Fibroblast of skin of back (primary cell): ENCODE measurements at regions not wholly inside any gene's neighbourhood (a gene's known extent, or its start where the extent isn't known, plus 50 kb on each side); places are given as distances from the start of the nearest gene placed in this dataset.
"Not testable (repeated sequence)": the region's sequence is repeated elsewhere in the genome, so short reads cannot be mapped to it uniquely, and the experiment has no call there.

Experiments
- DNase-seq: peaks from one replicate; pipeline ENCODE4 v3.0.0-alpha.2; 2013

- no peak for DNase-seq
Measured at GRCh38 chr6:16902502-16902901, 141.2 kb upstream of the ATXN1 start.

GRCh38 chr6:16901782-16902181, 140.5 kb upstream of the ATXN1 start:
- DNase-seq = peak; percentile 37

GRCh38 chr6:16901306-16901705, 140.0 kb upstream of the ATXN1 start:
- DNase-seq = no peak

DNA sequence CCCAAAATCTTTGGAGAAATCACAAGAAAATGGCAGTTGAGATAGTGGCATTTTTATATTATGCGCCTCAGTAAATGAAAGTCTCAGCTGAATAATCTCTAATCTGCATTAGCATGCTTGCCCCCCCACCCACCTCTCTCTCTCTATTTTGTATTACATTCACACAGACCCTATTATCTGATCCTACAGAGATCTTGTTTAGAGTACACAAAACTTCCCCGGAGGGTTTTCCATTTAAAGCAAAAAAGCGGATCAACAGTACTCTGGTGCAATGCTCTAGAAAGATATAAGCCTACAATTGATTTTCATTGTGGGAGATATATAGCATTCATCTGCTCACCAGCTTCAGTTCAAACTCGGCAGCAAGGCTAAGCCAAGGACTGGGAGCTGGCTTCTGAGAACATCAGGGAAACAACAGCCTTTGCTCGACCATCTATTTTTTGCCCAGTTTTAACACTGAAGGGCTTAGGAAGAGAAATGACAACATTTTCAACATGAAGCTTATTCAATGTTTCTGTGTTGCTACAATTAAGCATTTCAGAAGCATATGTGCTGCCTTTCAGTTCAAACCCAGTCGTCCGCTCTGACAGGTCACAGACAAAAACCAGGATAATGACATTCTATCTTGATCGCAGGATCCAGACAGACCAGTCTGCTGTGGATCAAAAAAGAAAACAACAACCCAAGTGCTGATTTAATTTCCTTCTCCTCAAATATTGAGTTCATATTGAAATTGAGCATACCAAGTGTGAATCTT, 137.6 kb upstream of the ATXN1 start:
- DNase-seq = no peak

DNA sequence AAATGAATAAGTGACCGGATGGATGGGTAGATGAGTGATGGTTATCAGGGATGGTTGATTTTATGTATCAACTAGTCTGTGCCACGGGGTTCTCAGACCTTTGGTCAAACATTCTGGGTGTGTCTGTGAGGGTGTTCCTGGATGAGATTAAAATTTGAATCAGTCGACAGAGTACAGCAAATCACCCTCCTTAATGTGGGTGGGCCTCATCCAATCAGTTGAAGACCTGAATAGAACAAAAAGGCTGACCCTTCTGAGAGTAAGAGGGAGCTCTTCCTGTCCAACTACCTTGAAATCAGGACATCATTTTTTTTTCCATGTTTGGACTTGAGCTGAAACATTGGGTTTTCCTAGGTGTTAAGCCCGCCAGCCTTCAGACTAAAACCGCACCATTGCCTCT, 136.4 kb upstream of the ATXN1 start:
- no peak for DNase-seq

DNA sequence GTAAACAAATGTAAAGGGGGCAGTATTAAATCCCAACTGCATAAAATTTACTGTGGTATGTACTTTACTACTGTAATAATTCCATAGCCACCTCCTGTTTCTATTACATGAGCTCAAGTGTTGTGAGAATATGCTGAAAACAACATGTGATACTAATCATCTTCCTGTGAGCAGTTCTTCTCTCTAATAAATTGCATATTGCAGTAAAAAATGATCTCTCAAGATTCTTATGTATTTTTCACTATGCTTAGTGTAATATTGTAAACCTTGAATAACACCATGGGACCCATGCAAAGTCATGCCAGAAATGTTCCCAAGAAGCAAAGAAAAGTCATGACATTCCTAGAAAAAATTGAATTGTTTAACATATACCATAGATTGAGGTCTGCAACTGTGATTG, 133.0 kb upstream of the ATXN1 start:
- no peak for DNase-seq

DNA sequence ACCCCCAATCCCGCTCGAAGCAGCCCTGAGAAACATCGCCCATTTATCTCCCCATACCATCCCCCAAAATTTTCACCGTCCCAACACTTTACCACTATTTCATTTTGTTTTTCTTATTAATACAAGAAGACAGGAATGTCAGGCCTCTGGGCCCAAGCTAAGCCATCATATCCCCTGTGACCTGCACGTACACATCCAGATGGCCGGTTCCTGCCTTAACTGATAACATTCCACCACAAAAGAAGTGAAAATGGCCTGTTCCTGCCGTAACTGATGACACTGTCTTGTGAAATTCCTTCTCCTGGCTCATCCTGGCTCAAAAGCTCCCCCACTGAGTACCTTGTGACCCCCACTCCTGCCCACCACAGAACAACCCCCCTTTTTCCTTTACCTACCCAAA, 129.8 kb upstream of the ATXN1 start:
- not testable (repeated sequence) for DNase-seq

DNA sequence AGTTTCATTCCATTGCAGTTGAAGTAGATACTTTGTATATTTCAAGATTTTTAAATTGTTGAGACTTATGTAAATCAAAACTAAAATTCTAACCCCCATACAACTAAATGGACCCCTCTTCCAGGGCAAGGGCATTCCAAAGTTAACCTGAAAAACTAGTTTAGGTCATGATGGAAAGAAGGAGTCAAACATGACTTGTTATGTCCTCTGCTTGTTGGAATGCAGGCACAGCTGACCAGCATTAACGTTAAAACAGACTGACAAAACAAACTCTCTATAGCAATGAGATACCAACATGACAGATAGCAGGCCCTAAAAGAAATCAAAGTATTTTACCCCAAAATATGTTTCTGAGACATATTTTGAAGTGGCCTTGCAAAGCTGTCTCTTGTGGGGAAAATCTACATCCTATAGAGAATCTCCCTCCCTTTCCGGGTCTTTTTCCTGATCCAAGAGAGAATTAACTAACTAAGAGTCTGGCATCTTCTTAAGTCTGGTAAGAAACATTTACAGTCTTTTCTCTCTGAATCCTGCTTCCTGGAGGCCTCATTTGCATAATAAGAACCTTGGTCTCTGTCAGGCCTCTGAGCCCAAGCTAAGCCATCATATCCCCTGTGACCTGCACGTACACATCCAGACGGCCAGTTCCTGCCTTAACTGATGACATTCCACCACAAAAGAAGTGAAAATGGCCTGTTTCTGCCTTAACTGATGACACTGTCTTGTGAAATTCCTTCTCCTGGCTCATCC, 124.3 kb upstream of the ATXN1 start:
- DNase-seq = no peak

DNA sequence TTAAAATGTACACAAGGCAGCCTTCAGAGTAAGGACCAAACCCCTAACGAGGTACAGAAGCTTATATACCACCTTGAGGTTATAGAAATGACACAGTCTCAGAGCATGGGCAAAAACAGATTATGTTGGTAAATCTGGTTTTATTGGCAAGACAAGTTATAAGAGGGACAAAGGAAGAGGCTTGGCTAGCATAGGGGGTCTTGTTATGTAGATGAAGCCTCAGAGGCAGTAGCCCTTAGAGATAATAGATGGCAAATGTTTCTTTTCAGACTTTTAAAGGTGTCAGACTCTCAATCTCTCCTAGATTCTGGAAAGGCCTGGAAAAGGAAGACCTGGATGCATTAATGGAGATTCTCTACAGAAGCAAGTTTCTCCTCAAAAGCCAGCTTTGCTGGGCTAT, 123.3 kb upstream of the ATXN1 start:
- DNase-seq = no peak

DNA sequence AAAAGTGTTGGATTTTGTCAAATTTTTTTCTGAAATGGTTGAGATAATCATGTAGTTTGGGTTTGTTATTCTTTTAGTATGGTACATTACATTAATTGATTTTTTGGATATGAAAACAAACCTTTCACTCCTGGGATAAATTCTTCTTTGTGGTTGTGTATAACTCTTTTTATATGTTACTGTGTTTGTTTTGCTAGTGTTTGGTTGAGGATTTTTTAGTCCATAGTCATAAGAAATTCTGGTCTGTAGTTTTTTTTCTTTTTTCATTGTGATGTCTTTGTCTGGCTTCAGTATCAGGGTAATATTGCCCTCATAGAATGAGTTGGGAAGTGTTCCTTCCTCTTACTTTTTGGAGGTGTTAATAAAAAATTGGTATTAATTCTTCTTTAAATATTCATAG, 122.2 kb upstream of the ATXN1 start:
- peak; percentile 17 for DNase-seq

- DNase-seq = no peak
Measured at GRCh38 chr6:16882230-16882629, 121.0 kb upstream of the ATXN1 start.

- DNase-seq = not testable (repeated sequence)
Measured at GRCh38 chr6:16876852-16877251, 115.6 kb upstream of the ATXN1 start.

- no peak for DNase-seq
Measured at GRCh38 chr6:16876201-16876600, 114.9 kb upstream of the ATXN1 start.

DNA sequence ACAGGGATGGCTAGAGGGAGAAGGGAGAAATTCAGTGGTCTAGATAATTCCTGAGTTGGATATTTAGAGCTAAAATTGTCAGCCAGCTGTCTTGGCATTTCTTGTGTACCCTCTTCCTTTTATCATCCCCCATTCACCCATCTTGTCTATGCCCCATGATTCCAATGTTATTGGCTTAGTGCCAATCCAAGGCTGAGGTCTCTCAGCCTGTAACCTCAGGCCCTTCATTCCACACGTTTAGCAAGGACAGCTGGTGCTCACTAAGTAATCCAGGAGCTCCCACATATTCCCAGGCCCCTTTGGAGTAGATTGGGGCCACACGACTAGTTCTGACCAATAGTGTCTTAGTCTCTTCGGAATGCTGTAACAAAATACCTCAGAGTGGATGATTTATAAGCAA, 112.4 kb upstream of the ATXN1 start:
- DNase-seq = no peak

DNA sequence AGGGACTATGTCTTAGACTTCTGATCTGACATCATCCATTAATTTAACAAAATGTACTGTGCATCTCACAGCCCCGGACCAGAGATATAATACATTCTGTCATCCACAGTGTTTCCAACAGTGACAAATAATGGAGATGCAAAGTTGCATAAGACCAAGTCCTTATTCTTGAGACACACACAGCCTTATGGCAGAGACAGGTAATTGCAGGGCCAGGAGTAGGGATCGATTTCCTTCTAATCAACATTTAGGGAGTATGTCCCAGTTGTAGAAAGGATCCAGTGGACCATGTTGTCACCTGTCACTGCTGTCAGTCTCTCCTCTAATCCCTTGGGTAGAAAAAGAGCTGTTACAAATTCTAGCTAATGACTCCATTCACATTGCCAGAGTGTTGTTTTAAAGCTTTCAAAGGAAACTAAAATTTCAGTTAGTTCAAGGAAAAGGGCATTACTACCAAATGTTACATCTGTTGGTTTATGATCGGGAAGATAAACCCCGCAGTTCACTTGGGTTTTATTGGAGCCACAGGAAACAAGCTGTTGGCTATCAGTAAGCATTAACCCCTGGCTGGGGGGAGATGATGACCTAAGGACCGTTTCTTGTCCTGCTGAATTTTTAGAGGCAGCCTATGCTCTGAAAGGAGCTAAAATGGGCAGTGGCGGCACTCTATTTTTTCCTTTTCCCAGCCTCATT, 111.4 kb upstream of the ATXN1 start:
- no peak for DNase-seq

DNA sequence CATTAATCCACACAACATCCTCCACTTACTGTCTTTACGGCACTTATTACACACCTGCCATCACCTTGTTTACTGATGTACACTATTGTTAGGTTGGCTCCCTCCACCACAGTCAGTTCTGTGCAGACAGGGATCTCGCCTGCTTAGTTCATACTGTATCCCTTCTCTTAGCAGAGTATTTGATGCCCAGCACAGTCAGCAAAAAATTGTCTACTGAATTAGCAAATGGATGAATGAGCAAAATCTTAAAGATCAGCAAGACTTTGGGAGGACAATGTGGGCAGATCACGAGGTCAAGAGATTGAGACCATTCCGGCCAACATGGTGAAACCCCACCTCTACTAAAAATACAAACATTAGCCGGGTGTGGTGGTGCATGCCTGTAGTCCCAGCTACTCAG, 109.8 kb upstream of the ATXN1 start:
- DNase-seq = no peak

- no peak for DNase-seq
Measured at GRCh38 chr6:16868968-16869367, 107.7 kb upstream of the ATXN1 start.

- DNase-seq = no peak
Measured at GRCh38 chr6:16857969-16858592, 96.8 kb upstream of the ATXN1 start.

GRCh38 chr6:16855460-16855859, 94.2 kb upstream of the ATXN1 start:
- DNase-seq = no peak

DNA sequence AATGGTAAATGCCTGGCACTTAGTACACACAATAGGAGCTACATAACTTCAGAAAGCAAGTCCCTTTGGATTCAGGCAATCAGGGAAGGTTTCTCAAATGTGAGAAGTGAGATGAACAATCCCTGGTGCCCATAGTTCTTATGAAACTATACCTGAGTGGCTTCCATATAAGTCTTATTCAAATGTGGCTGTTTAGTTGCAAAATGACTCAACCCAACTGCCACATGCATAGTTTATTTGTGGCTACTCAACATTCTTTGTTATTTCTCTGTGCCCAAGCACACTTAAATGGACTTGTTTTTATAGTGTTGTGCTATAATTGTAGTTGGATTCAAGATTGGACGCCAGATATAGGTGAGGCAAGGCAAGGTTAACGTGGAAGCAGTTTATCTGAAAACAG, 93.7 kb upstream of the ATXN1 start:
- no peak for DNase-seq

DNA sequence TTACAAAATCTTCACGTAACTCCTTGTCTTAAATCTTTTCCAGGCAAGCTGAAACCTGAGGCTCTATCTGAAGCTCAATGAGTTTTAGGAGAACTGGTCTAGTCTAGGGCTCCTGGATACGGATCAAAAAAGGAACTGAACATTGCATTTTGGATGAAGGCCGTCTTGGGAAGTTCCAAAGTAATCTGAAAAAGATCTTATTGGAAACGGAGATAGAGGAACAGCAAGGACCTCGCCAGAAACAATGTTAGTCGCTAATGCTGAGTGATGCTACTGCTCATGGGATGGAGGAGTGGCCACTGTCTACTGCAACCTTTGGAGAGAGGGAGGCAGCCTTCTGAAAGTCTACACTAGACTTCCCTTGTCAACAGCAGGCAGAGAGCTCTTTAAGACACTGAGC, 91.4 kb upstream of the ATXN1 start:
- no peak for DNase-seq

GRCh38 chr6:16851758-16852157, 90.5 kb upstream of the ATXN1 start:
- DNase-seq = no peak

DNA sequence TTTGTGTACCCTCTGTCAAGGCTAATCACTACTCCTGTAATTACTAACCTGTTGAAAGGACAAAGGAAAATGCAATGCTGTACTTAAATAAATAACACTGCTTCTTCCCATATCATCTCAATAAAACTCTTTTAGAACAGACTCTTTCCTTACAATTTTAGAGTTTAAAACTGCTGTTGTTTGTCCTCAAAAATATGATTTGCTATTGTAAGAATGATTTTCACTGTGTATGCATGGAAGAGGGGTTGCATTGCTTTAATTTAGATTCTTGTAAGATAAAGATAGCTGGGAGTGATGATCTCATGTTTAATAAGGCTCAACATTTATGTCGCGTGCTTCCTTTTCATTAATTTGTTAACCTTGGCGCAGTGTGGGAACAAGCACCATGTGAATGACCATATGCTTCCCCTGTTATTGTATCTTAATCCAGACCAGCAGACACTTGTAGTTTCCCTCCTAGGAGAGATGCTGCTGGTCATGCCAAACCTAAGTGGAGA, 89.8 kb upstream of the ATXN1 start:
- no peak for DNase-seq
